AG10803 (cell line): ENCODE measurements at regions not wholly inside any gene's neighbourhood (a gene's known extent, or its start where the extent isn't known, plus 50 kb on each side); places are given as distances from the start of the nearest gene placed in this dataset.

ENCODE experiments used
- DNase-seq: peaks from one replicate; pipeline ENCODE4 v3.0.0; 2010; ENCODE audit warnings: low read depth
- H3K4me3 ChIP-seq: 2 replicates; pipeline ENCODE4 v1.5.1; 2011; ENCODE audit warnings: mild to moderate bottlenecking, low read length, control low read depth
- CTCF ChIP-seq: conservative IDR thresholded peaks from 2 replicates; pipeline ENCODE4 v1.5.1; 2011; ENCODE audit warnings: mild to moderate bottlenecking, low read length, control low read depth, inconsistent platforms

DNA sequence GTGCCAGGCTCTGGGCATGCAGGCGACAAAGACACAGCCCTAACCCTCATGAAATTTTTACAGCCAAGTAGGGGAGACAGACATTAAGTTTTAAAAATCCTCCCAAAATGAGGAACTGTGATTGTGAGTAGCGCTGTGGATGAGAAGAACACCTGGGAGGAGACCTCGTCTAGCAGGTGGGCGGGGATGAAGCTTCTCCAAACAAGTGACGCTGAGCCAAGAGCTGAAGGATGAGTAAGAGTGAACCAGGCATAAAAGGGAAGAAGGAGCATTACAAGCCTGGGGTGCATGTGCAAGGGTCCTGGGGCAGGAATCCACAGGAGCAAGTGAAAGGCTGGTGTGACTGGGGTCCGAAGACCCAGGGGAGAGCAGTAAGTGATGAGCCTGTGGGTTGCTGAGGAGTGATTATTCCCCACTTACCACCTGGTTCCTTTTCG, 149.4 kb upstream of the HS3ST2 start:
- DNase-seq = no peak
- TF ChIP-seq CTCF = no peak
- no peak overlapping the region for H3K4me3 ChIP-seq

DNA sequence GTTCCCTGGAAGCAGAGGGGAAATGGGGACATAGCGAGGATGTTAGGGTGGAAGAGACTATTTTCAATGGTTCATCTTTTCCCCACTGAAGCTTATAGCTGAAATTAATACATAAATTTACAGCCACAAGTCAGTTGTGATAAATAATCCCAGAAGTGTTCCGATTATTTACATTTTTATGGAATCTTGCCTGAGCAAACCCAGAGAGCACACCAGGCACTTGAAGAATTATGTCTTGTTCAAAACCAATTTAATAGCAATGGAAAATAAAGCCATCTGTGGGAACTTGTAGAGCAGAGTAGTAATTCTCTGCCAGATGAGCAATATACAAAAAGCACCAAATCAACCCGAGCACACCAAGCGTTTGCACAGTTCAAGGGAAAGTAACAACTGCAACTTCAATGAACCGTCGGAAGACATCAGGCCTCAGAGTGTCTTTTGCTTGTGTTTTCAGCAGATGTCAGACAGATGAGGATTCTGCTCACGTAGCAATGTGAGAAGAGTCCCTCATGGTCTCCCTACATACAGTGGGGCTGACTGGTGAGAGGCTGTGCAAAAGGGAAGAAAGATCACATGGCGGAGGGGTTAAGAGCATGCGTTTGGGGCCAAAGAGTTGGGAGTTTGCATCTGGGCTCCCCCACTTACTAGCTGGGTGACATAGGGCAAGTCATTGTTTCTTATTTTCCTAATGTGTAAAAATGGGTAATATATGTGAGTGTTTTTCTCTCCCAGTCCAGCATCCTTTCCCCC, 148.7 kb upstream of the HS3ST2 start:
- TF ChIP-seq CTCF = no peak
- no peak for DNase-seq

GRCh38 chr16:22665803-22666202, 148.2 kb upstream of the HS3ST2 start:
- no peak for TF ChIP-seq CTCF
- DNase-seq = no peak
- H3K4me3 ChIP-seq = no peak overlapping the region

More for the DNA sequence above, 148.7 kb upstream of the HS3ST2 start:
- no peak overlapping the region for H3K4me3 ChIP-seq

GRCh38 chr16:22668318-22668717, 145.6 kb upstream of the HS3ST2 start:
- no peak for TF ChIP-seq CTCF

GRCh38 chr16:22670044-22670536, 143.9 kb upstream of the HS3ST2 start:
- no peak overlapping the region for H3K4me3 ChIP-seq
- no peak; the same call in 1 of the 2 replicates for TF ChIP-seq CTCF
- peak; percentile 21 for DNase-seq

More at GRCh38 chr16:22668318-22668717, 145.6 kb upstream of the HS3ST2 start:
- no peak overlapping the region for H3K4me3 ChIP-seq
- no peak for DNase-seq

DNA sequence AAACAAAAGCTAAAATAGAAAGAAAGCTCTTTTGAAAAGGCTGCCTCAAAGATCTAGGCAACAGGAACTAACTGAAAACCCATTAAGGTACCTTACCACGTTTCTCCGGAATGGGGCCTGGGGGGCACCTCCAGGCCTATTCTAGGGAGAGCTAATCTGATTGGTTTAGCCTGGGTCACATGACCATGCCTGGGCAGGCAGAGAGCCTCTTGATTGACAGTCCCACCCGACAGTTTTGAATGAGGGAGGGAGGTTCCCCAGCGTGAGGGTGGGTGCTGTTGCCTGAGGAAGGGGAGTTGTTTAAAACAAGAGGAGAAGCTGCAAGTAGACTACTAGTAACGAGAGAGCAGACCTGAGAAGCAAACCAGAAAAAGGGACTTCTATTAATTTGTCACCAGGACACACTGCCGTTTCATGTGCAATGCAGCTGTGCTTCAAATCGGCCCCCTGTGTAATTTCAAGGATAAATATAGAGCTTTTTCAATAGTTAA, 143.4 kb upstream of the HS3ST2 start:
- DNase-seq = no peak
- TF ChIP-seq CTCF = no peak
- H3K4me3 ChIP-seq = no peak overlapping the region
